Activated CD4-positive, alpha-beta T cell treated with anti-CD3 and anti-CD28 coated beads, Interleukin-2, amount 50 U/mL, for 16 hours (primary cell): ENCODE measurements at regions not wholly inside any gene's neighbourhood (a gene's known extent, or its start where the extent isn't known, plus 50 kb on each side); places are given as distances from the start of the nearest gene placed in this dataset.

ENCODE experiments used
- DNase-seq: peaks from one replicate; pipeline ENCODE4 v3.0.0-alpha.2; 2020

- DNase-seq: no peak
Measured at GRCh38 chr3:94179059-94179458, 116.2 kb downstream of the NSUN3 start.

DNA sequence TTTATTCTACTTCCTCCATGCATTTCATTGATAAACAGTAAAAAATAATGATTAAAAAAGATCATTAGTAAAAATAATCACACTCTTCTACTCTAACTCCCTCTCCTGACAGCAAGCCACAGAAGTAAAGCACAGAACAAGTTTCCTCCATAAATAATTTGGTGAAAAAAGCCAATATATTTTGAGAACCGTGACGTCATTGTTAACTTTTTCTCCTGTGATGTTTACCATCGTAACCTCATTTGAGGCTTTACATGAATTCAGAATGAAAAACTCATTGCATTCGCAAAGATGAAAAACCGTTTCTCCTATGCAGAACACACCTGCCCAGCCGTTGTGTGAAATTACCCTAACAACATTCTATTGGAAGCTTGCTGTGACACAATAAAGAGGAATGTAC, 120.7 kb downstream of the NSUN3 start:
- no peak for DNase-seq

GRCh38 chr3:94184781-94185180, 121.9 kb downstream of the NSUN3 start:
- no peak for DNase-seq

DNA sequence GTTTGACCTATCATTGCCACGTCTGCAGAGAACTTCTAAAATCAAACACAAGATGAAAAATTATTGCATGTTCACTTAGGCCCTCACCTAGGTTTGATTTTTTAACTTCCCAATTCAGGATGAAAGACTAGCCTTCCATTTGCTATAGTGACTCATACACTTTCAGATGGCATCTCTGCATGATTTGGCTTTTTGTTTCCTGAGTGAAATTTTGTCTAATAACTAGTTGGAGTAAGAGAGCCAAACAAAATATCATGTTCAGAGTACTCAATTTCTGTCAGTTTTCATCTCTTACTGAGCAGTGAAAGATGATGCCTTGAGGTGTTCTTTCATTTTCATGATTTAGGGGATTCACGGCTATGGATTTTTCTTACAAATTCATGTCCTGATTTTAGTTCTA, 122.9 kb downstream of the NSUN3 start:
- DNase-seq: no peak

DNA sequence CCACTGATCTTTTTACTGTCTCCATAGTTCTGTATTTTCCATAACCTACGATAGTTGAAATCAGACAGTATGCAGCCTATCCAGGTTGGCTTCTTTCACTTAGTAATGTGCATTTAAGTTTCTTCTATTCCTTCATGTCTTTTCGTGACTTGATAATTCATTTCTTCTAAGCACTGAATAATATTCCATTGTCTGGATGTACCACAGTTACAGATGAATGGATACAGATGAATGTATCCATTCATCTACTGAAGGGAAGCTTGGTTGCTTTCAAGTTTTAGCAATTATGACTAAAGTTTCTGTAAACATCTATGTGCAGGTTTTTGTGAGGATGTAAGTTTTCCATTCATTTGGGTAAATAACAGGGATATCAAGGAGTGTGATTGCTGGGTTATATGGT, 124.8 kb downstream of the NSUN3 start:
- DNase-seq: no peak

DNA sequence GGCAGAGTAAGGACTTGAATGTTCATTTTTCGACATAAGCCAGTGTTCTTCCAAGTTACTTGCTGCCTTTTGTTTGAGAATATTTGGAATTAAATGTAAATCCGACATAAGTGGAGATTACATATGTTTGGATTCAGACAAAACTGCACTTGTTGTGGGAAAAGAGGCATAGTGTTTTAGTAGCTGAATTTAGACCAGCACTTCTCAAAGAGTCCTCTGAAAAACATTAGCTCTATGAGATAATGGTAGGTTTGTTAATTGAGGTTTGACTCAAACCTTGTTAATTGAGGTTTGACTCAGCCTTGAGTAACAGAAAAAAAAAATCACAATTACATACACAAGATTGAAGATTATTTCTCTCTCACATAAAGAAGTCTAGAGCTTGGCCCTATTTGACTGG, 132.5 kb downstream of the NSUN3 start:
- no peak for DNase-seq

DNA sequence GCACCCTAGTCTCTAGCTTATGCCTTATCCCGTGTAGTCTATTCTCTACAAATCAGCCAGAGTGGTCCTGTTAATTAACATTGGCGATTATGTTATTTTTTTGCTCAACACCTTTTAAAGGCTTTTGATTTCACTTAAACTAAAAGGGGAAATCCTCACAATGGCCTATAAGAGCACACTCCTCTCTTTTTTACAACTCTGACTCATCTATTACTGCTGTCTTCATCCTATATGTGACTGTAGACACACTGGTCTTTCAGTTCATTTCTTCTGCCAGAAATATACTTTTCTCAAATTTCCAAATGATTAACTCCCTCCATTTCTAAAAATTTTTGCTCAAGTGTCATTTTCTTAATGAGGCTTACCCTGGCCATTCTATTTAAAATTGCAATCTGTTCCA, 143.4 kb downstream of the NSUN3 start:
- no peak for DNase-seq

DNA sequence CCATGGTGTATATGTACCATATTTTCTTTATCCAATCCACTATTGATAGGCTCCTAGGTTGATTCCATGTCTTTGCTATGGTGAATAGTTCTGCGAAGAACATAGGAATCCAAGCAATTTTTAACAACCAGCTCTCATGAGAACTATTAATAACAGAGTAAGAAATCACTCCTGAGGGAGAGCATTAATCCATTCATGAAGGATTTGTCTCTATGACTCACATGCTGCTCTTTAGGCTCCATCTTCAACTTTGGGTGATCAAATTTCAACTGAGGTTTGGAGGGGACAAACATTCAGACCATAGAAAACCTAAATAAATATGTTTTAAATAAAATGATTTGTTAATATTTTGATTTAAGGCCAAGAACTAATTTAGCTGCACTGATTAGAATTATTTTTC, 147.4 kb downstream of the NSUN3 start:
- no peak for DNase-seq

- no peak for DNase-seq
Measured at GRCh38 chr3:94217406-94217805, 154.5 kb downstream of the NSUN3 start.

DNA sequence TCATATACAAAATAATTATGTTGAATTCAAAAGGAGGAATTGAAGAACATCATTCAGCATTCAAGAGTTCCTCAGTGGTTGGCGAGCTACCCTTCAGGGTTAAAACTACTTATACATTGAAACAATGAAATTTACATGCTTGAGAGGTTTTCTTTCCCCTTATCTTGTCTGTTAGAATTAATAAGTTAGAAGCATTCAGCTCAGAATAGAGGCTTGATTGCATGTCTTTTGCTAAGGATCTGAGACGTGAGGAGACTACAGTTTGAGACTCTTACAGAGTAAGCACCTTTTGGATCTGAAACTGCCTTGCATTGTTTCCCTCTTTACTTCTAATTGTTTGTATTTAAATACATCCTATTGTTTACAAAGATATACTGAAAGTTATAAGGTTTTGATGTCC, 157.6 kb downstream of the NSUN3 start:
- no peak for DNase-seq

DNA sequence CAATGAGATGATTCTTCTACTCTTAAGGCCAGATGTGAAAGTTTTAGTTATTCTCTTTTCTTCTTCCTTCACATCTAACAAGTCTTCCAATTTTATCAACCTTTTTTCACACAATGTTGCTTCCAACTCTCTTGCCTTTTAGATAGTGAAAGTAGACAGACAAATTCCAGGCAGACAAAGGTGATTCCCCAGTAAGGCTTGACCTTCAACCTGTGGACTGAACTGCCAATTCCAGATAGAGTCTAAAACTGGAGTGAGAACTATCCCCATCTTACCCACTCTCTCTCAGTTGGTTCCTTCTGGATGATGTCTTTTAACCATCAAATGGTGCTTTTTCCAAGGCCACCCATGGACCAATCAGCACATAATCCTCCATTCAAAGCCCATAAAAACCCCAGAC, 159.0 kb downstream of the NSUN3 start:
- DNase-seq: no peak

- DNase-seq: peak; percentile 12
Measured at GRCh38 chr3:94225148-94225865, 162.4 kb downstream of the NSUN3 start.

GRCh38 chr3:94226078-94226477, 163.2 kb downstream of the NSUN3 start:
- DNase-seq: no peak

DNA sequence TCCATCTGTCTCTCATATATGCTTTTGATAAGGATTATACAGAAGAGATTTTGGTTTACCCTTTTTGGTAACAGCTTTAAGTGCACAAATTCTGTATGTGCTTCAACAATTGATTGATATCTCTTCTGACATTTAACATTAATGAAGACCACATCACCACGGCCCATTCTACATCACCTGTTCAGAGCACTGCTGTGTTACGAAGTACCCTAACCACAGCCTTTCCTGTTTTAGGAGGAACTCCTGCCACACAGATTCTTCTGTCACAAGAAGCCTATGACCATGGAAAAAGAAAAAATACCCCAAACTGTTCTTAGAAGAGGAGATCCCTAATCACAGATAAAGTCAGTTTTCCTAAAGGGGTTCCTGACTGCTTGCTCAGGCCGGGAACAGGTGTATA, 170.1 kb downstream of the NSUN3 start:
- DNase-seq: no peak

DNA sequence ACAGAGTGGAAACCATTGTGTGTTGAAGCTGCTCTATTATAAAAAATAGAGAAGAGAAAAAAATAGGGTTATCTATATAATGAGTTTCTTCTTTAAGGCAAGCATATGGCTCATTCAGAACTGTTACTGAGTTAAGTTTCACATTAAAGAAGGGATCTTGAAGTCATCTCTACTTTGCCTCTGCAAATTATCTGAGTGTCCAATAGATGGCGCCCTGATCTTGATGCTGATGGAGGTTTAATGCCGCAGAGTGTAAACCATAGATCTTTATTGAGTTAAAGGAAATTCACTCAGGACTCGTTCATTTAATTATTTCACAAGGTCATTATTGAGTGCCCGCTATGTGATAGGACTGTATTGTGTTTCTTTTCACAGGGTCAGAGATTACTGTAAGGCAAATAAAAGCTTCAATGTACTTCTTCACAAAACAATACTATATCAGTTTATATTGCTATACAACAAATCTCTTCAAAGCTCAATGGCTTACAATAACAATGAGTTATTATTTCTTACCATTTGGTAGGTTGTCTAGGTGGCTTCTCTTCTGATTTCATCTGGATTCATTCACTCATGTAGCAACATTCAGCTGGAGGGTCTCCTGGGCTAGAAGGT, 171.4 kb downstream of the NSUN3 start:
- DNase-seq: peak; percentile 21

GRCh38 chr3:94241986-94242385, 179.1 kb downstream of the NSUN3 start:
- no peak for DNase-seq

- no peak for DNase-seq
Measured at GRCh38 chr3:94246171-94246570, 183.3 kb downstream of the NSUN3 start.

GRCh38 chr3:94248042-94248441, 185.2 kb downstream of the NSUN3 start:
- DNase-seq: no peak

DNA sequence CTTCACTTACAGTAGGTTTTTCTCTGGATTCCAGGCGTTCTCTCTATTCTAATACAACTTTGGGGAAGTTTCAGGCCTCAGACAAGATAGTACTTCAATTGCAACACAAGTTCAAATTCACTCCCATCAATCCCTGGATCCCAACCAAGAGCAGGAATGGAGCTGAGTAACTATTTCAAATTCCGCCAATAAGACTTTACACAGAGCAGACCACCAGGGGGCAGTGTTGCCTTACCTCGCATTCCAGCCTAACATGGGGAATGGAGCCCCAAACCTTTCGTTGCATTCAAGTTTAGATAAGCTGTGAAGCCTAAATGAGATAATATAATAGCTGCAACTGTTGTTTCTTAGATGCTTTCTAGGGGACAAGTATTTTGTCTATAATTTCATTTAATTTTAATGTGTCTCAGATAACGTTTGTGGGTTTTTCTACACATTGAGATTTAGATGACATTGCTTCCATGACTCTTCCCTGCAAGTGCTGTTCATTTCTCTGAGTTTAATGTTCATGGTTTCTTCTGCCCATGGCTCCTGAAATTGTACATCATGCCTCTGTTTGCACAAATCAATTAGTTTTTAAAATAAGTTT, 186.7 kb downstream of the NSUN3 start:
- DNase-seq: peak; percentile 49

GRCh38 chr3:94251566-94251965, 188.7 kb downstream of the NSUN3 start:
- no peak for DNase-seq

GRCh38 chr3:94252316-94252715, 189.5 kb downstream of the NSUN3 start:
- DNase-seq: no peak

- no peak for DNase-seq
Measured at GRCh38 chr3:94256888-94257813, 194.3 kb downstream of the NSUN3 start.

- DNase-seq: no peak
Measured at GRCh38 chr3:94258851-94259250, 196.0 kb downstream of the NSUN3 start.

DNA sequence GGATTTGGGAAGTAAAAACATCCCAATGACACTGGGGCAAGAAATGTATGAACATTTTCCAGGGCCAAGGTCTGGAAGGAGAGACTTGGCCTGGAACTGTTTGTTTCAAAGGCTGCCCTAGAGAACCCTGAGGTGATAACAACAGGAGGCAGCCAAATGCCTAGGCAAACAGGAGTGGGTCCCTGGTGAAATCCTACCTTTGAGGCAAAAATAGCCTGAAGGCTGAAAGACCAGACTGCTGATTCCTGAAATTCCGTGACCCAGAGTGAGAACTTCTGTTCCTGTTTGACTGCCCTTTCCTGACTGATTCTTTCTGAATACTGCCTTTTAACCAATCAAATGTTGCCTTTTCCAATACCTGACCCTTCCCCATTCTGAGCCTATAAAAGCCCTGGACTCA, 196.4 kb downstream of the NSUN3 start:
- no peak for DNase-seq
